ENCODE measurements at regions not wholly inside any gene's neighbourhood (a gene's known extent, or its start where the extent isn't known, plus 50 kb on each side); places are given as distances from the start of the nearest gene placed in this dataset.

- TF ChIP-seq, protein P1, sequence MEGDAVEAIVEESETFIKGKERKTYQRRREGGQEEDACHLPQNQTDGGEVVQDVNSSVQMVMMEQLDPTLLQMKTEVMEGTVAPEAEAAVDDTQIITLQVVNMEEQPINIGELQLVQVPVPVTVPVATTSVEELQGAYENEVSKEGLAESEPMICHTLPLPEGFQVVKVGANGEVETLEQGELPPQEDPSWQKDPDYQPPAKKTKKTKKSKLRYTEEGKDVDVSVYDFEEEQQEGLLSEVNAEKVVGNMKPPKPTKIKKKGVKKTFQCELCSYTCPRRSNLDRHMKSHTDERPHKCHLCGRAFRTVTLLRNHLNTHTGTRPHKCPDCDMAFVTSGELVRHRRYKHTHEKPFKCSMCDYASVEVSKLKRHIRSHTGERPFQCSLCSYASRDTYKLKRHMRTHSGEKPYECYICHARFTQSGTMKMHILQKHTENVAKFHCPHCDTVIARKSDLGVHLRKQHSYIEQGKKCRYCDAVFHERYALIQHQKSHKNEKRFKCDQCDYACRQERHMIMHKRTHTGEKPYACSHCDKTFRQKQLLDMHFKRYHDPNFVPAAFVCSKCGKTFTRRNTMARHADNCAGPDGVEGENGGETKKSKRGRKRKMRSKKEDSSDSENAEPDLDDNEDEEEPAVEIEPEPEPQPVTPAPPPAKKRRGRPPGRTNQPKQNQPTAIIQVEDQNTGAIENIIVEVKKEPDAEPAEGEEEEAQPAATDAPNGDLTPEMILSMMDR (IDR thresholded peaks at IDR 0.05 in 2 of 3, conservative IDR thresholded peaks at IDR 0.05 in 1 of 3; ENCODE audit: control insufficient read depth in 2 of 3, extremely low read depth in 1 of 3, insufficient read depth in 1 of 3, low read depth in 3 of 3, low read length in 3 of 3), result no peak
- TF ChIP-seq, protein P2, sequence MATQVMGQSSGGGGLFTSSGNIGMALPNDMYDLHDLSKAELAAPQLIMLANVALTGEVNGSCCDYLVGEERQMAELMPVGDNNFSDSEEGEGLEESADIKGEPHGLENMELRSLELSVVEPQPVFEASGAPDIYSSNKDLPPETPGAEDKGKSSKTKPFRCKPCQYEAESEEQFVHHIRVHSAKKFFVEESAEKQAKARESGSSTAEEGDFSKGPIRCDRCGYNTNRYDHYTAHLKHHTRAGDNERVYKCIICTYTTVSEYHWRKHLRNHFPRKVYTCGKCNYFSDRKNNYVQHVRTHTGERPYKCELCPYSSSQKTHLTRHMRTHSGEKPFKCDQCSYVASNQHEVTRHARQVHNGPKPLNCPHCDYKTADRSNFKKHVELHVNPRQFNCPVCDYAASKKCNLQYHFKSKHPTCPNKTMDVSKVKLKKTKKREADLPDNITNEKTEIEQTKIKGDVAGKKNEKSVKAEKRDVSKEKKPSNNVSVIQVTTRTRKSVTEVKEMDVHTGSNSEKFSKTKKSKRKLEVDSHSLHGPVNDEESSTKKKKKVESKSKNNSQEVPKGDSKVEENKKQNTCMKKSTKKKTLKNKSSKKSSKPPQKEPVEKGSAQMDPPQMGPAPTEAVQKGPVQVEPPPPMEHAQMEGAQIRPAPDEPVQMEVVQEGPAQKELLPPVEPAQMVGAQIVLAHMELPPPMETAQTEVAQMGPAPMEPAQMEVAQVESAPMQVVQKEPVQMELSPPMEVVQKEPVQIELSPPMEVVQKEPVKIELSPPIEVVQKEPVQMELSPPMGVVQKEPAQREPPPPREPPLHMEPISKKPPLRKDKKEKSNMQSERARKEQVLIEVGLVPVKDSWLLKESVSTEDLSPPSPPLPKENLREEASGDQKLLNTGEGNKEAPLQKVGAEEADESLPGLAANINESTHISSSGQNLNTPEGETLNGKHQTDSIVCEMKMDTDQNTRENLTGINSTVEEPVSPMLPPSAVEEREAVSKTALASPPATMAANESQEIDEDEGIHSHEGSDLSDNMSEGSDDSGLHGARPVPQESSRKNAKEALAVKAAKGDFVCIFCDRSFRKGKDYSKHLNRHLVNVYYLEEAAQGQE (IDR thresholded peaks at IDR 0.05; ENCODE audit: low read depth, low read length), result no peak
- TF ChIP-seq TBL1XR1 (IDR thresholded peaks at IDR 0.05; ENCODE audit: low read depth, low read length), result no peak
- TF ChIP-seq KDM1A (IDR thresholded peaks at IDR 0.05; ENCODE audit: borderline replicate concordance), result no peak
Measured at GRCh38 chr18:30683836-30684235, 358.7 kb downstream of the DSC3 start.
